ENCODE measurements at regions not wholly inside any gene's neighbourhood (a gene's known extent, or its start where the extent isn't known, plus 50 kb on each side); places are given as distances from the start of the nearest gene placed in this dataset.

GRCh38 chr2:183995632-183996031 lies 602.7 kb upstream of the ZNF804A start:
- TF ChIP-seq USF1 (IDR thresholded peaks at IDR 0.05) (no peak; the same call in 1 of the 2 replicates), CREB1 (IDR thresholded peaks at IDR 0.05; ENCODE audit: low read depth) (no peak)
